ENCODE measurements at regions not wholly inside any gene's neighbourhood (a gene's known extent, or its start where the extent isn't known, plus 50 kb on each side); places are given as distances from the start of the nearest gene placed in this dataset.

- DNase-seq (ENCODE audit: low spot score) = peak; percentile 54
These were observed 54.7 kb upstream of the TNS3 start for GRCh38 chr7:47636433-47637175.

GRCh38 chr7:47636081-47636432 is 54.1 kb upstream of the TNS3 start:
- no peak for DNase-seq (ENCODE audit: low spot score)

- peak; percentile 49 for DNase-seq (ENCODE audit: low spot score)
These were observed 53.5 kb upstream of the TNS3 start for GRCh38 chr7:47635091-47636080.

- DNase-seq (ENCODE audit: low spot score) = no peak
These were observed 52.4 kb upstream of the TNS3 start for GRCh38 chr7:47634273-47634672.

- no peak for DNase-seq (ENCODE audit: low spot score)
These were observed 51.2 kb upstream of the TNS3 start for GRCh38 chr7:47633134-47633533.
